GM18511 (cell line): ENCODE measurements at regions not wholly inside any gene's neighbourhood (a gene's known extent, or its start where the extent isn't known, plus 50 kb on each side); places are given as distances from the start of the nearest gene placed in this dataset.
"Not testable (repeated sequence)": the region's sequence is repeated elsewhere in the genome, so short reads cannot be mapped to it uniquely, and the experiment has no call there.

Experiments used
- ATAC-seq: cut with Tn5 transposase; IDR thresholded peaks from one replicate; pipeline ENCODE4 v1.9.1; 2021; ENCODE audit warnings: mild to moderate bottlenecking, moderate library complexity; ENCODE audit not compliant: unreplicated experiment

DNA sequence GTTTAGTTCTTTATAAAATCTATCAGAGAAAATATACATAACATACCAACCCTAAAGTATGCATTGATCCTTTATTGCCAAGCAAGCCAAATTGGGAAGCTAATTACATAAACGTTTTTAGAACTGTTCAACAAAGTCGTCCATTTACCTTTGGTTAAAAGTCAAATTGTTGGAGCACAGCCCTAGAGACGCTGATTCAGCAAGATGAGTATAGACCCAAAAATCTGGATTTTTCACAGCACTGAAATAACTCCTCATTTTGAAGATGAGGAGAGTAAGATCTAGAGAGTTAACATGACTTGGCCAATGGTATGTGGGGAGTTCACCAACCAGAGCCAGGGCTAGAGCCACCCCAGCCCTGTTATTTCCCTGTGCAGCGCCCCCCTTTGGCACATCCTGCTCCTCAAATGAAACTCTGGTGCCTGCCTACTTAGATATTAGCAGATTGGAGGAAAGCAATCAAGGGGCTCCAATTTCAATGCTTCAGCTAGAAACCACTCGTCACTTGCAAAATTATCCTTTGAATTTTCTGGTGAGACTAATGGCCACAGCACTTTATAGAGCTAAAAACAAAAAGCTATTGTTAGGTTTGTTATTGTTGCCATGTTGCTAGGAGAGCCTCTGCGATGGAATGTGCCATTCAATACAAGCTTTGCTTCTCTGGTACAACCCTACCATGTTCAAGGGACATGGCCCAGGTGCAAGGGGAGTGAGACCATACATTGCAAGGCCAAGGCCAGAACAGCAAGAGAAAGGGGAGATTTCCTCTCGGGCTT is 132.6 kb upstream of the ZEB1 start:
- ATAC-seq: no peak

DNA sequence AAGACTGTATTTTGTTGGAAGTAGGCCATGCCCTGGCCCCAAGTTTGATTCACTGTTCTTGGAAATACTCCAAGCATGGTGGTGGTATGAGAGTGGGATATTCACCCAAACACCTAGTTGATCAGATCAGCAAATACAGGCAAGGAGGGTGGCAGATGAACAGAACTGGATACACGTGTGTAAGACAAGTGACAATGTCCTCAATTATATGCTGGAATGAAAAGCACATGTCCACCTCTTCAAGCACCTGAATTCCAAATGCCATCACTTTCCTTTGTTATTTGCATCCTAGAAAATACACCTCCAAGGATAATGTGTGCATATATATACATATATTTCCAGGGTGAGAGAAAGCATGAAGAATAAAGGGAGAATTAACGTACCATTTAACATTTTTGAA is 131.8 kb upstream of the ZEB1 start:
- ATAC-seq: no peak

DNA sequence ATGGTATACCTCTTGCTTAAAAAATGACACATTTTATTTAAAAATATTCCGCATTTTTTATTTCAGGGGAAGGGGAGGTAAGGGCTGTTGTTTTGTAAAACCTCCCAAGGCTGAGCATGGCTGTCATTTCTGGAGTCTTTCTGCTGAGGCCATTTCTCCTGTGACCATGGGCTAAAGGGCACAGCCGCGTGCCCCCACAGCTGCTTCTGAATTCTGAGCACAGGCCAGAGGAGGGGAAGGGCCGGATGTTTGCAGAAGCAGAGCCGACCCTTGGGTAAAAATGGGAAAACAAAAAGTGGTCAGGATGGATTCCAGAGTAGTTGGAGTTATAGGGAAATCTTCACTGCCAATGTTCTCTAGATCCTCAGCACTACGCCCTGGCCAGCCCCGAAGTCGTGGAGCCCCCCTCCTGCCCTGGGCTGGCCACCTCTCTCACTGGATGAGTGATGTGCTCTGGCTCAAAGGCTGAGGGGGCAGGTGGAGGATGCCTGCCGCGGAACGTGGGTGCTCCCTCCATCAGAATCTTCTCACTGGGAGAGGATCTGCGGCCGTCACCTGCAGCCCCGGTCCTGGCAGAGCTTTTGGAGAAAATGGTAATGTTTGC is 131.3 kb upstream of the ZEB1 start:
- ATAC-seq: no peak

DNA sequence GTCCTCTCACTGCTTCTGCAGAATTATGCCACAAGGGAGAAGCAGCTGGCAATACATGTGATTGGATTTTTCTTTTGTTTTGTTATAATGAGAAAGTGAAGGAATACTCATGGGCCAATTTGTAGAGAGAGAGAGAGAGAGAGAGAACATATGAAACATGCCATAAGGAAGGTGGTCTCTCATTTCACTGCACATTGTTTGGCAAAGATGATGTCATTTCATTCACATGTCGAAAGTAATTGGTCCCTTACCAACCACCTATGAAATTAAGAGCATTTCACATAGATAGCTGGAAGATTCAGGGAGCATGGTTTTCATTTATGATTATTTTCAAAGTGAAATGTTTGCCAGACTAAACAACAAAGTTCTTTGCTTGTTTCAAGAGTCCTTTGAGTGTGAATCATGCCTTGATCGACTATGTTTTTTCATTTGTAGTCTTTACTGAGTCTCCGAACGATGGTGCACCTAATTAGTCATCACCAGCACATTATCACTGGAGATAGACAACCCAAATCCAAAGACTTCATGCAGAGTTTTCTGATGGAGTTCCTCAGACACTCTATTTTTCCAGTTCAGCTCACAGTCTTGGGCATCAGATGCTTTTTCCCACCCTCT is 130.1 kb upstream of the ZEB1 start:
- no peak for ATAC-seq

DNA sequence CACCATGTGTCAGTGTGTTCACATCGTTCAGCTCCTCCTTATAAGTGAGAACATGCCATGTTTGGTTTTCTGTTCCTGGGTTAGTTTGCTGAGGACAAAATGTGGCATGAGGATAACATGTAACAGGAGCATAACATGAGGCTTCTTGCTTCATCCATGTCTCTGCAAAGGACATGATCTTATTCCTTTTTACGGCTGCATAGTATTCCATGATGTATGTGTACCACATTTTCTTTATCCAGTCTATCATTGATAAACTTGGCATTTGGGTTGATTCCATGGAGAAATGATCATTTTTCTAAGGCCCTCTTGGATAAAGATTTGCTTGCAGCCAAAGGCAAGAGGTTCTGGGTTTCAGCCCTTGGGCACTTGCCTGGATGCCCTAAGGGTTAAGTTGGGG is 128.5 kb upstream of the ZEB1 start:
- ATAC-seq: no peak

DNA sequence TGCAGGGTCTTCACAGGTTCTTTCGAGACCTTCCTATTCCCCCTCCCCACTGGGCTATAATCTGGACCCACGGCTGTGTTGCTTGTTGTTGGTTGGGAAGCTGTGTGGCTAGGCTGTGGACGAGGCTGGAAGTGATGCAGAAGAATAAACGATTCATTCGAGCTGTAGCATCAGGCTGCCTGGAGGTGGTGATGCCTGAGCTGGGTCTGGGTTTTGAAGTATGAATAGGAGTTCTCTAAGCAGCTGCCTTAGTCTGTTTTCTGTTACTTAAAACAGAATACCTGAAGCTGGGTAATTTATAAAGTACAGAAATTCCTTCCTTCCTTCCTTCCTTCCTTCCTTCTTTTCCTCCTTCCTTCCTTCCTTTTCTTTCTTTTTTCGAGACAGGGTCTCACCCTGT is 126.5 kb upstream of the ZEB1 start:
- ATAC-seq: no peak

DNA sequence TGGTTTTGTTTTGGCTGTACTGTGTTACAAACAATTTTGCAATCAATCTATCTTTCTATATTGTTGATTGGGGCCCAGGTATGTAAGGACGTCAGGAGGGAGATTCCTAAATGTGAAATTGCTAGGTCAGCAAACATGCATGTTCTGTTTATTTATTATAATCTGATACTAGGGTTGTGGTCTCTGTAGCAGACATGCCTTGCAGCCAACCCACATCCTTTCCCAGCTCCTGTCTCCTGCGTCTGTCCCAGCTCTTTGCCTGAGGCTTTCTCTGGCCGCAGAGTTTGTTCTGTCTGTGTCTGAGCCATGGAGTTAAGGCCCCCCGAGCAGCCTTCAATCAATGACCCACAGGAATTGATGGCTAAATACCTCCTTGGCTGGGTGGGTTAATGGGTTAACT is 124.0 kb upstream of the ZEB1 start:
- no peak for ATAC-seq

DNA sequence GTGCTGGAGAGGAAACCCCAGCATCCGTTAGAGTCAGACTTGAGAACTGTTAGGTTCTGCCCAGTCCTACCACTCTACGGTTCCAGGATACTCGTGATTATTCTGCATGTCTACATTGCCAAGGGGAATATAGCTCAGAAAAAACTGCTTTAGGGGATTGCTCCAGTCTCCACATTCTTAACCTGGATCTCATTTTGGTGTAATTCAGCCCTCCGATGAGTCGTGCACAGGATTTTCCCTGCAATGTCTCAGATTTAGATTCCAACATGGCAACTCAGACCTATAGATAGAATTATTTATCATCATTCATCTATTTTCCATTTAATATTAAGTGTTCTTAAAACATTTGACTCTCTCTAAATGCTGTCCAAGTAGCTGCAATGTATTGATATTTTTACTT is 121.1 kb upstream of the ZEB1 start:
- ATAC-seq: no peak

DNA sequence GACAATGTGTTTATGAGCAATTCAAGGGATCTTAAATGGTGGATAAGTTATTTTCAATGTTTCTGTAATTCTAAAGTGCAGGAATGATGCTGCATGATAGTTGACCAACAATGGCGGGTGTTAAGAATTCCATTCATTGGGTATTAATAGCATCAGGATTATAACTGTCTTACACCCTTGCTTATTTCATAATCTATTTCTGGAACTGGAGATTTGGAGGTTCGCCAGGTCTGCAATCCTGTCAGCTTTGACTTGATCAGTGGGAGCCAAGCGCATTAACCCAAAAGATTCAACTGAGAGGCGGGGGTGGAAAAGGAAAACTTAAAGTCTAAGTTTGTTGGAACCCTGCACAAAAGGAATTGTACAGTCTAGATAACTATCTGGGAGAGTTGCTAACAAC is 114.9 kb upstream of the ZEB1 start:
- no peak for ATAC-seq

DNA sequence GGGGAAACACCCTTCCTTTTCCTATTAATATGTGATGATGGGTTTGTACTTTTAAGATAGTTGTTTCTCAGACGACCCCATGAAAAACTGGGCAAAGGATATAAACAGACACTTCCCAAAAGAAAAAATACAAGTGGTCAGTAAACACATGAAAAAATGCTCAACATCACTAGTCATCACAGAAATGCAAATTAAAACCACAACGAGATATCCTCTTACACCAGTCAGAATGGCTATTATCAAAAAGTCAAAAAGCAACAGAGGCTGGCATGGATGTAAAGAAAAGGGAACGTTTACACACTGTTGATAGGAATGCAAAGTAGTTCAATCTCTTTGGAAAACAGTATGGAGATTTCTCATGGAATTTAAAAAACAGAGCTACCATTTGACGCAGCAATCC is 111.4 kb upstream of the ZEB1 start:
- no peak for ATAC-seq

DNA sequence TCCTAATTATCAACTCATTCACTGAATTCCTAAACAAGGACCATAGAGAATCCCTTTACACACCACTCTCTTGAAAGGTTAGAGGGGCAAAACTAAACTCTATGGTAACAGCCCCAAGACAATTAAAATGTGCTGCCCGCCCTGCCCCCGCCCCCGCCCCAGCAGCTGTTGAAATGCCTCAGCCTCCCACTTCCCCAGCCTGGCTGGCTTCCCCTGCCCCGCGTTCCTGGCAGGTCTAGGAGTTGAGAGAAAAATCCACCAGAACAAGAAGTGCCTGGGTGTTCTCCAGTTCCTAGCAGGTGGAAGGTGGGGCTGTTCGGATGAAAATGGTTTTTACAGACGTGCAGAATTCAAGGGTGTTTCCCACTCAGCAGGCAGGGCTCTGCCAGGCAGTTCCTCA is 109.5 kb upstream of the ZEB1 start:
- ATAC-seq: no peak

DNA sequence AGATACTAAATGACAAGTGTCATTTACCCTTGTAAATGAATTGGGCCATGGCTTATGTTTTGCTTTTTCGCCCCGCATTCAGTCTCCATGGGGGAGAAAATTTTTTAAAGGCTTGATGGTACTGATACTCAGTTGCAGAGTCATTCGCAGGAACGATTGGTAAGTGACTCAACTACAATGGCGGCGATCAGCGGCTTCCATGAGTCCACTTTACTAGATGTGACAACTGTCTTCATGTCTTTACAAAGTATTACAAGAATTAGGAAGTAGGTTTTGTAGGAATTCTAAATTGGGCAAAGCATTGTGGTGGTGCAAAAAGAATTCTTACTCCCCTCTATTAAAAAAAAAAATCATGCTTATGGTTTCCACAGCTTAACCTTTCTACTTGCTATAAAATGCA is 108.8 kb upstream of the ZEB1 start:
- ATAC-seq: no peak

DNA sequence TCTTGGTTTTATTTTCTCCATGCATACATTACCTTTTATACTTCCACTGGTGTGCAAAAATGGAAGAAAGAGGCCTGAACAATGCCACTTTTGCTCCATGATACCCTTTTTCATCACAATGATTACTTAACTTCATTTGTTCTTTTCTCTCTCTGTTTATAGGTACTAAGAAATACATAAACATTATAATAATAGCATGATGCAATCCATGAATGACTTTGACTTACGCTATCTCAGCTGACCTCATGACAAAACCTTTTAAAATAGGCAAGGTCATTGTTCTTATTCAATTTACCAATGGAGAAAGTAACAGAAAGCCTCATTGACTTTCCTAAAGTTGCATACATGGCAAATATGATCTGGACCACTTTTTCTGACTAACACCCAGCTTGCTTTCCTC is 105.1 kb upstream of the ZEB1 start:
- ATAC-seq: no peak

DNA sequence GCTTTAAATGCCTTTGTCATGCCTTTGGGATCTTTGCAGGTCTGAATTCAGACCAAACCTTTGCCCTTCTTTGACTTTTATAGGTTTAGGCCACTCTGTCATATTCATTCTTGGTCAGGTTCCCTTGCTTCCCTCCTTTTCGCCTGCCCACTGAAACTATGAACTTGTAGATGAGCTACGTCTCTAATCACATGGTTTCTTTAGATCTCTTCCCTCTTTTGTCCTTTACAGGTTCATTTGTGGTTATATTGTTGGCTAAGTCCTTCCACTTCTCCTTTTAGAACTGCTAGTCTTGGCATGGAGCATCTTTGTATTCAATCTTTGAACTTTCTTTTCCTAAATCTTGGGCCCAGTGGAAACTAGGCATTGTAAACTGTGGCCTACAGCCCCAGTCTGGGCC is 104.0 kb upstream of the ZEB1 start:
- no peak for ATAC-seq

DNA sequence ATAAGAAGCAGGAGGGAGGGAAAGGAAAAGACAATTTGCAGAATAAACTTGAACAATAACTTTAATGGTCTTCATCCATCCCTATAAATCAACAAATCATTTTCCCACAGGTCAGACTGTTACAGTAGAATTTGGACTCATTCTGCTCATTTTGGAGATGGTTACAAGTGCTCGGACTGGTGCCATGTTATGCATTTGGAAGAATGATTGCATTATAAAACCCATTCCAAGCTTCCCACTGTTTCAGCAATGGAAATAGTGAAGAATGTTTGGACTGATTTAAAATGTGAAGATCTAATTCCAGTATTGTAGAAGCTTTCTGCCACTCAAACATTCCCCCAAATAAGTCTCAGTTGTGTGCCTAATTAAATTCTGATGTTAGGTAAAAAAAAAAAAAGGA is 99.7 kb upstream of the ZEB1 start:
- ATAC-seq: no peak

DNA sequence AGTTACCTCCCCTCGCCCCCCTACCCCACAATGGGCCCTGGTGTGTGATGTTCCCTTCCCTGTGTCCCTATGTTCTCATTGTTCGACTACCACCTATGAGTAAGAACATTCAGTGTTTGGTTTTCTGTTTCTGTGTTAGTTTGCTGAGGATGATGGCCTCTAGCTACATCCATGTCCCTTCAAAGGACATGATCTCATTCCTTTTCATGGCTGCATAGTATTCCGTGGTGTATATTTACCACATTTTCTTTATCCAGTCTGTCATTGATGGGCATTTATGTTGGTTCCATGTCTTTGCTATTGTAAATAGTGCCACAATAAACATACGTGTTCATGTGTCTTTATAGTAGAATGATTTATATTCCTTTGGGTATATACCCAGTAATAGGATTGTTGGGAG is 90.2 kb upstream of the ZEB1 start:
- ATAC-seq: not testable (repeated sequence)

DNA sequence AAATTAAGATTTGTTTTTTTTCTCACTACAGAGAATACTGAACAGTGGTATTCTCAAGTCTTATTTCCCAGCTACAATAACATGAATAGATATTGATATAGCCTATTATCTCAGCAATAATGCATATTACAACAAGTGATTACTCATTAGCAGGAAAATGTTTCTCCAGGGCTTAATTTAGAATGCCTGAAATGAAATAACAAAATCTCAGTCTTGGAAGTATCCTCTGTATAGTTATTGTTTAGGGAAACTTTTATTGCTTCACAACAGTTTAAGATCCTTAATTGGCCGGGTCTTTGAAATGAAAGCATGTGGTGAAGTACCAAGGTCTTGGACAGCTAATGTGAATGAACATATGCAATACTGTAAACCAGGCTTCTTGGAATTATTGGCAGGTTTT is 79.1 kb upstream of the ZEB1 start:
- ATAC-seq: no peak

DNA sequence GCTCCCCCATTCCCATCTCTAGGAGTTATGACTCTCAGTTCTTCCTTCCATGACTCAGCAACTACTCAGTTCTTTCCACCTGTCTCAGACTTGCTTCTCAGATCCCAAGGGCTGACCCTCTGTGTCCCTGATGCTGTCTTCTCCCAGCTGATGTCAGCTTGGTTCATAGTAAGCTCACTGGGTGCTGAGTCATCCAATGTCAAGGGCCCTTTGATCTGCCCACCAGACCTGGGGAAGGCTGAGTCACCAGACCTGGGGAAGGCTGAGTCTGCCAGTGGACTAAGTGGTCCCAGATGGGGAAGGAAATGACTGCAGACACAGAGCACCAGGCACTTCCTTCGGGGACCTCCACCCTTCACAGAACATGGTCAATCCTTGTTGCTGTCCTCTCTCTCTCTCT is 76.1 kb upstream of the ZEB1 start:
- ATAC-seq: no peak

DNA sequence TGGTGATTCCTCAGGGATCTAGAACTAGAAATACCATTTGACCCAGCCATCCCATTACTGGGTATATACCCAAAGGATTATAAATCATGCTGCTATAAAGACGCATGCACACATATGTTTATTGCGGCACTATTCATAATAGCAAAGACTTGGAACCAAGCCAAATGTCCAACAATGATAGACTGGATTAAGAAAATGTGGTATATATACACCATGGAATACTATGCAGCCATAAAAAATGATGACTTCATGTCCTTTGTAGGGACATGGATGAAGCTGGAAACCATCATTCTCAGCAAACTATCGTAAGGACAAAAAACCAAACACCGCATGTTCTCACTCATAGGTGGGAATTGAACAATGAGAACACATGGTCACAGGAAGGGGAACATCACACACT is 67.9 kb upstream of the ZEB1 start:
- ATAC-seq: not testable (repeated sequence)

DNA sequence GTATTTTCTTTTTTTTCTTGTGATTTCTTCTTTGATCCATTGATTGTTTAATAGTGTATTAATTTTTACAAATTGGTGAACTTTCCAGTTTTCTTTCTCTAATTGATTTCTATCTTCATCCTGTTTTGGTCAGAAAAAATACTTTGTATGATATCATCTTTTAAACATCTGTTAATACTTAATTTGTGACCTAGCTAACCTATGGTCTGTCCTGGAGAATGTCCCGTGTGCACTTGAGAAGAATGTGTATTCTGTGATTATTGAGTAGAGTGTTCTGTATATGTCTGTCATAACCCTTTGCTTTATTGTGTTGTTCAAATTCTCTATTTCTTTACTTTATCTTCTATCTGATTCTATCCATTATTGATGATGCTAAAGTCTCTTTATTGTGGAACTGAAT is 65.8 kb upstream of the ZEB1 start:
- ATAC-seq: no peak

DNA sequence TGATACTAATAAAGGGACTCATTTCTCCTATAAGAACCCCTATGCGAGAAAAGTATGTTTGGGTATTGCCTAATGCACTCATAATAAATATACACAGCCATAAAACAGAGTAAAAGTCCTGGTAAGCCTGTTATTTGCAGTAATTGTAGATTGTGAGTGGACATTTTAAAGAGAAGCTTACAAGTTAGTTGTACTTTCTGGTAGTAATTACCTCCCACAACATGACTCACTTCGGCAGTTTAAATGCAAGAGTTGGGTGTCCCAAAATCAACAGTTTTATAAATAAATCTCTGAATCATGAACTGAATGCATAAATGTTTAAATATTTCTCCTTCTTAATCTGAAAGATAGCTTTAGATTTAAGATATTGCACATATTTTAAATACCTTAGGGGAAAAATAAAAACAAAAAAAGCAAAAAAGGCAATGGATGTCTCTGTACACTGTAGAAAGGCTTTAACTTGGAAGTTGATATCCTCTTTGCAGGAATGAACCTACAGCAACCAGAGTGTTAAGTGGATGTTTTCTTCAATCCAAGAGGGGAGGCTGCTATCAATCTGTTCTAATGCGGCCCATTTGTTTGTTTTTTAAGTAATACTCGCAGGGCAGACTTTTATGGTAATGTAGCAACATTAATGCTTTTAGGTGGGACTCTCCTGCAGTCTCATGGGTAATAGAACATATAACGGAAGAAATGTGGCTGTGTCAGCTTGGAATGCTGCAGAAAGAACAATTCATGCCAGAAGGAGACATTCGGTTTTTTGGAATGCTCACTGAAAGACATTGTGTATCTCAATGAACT is 57.3 kb upstream of the ZEB1 start:
- ATAC-seq: no peak

DNA sequence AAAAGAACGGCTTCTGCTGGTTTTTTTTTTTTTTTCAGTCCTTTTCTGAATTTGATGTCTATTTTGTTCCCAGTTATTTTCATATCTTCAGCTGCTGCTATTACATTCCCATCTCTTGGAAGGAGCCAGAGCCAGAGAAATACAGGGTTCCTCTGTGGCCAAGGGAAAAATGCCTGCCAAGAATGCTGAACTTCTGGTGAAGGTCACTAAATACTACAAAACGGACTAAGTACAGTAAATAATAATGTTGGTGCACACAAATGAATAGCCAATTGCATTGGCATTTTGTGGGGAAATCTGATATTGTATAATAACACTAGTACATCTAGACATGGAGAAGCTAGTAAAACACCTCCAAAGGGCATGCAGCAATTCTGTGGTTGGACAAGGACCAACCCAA is 56.3 kb upstream of the ZEB1 start:
- no peak for ATAC-seq
